ENCODE measurements at regions not wholly inside any gene's neighbourhood (a gene's known extent, or its start where the extent isn't known, plus 50 kb on each side); places are given as distances from the start of the nearest gene placed in this dataset.

GRCh38 chr2:555164-555922, 121.9 kb downstream of the TMEM18 start:
- TF ChIP-seq CTCF (IDR thresholded peaks at IDR 0.05 in 4 of 5, conservative IDR thresholded peaks at IDR 0.05 in 1 of 5) (no peak), POLR2A (IDR thresholded peaks at IDR 0.05) (no peak)

All from gastrocnemius medialis (tissue), 4 donors.